Stromal cell of bone marrow (primary cell): ENCODE measurements at regions not wholly inside any gene's neighbourhood (a gene's known extent, or its start where the extent isn't known, plus 50 kb on each side); places are given as distances from the start of the nearest gene placed in this dataset.
"Not testable (repeated sequence)": the region's sequence is repeated elsewhere in the genome, so short reads cannot be mapped to it uniquely, and the experiment has no call there.

Experiments
- DNase-seq: peaks from one replicate; pipeline ENCODE4 v3.0.0-alpha.2; 2012; ENCODE audit warnings: low read depth

GRCh38 chr14:105737504-105738246, 211.3 kb downstream of the TMEM121 start:
- no peak for DNase-seq

GRCh38 chr14:105738638-105739037, 212.3 kb downstream of the TMEM121 start:
- DNase-seq = no peak

- DNase-seq = no peak
These were observed 213.1 kb downstream of the TMEM121 start for GRCh38 chr14:105739331-105740102.

DNA sequence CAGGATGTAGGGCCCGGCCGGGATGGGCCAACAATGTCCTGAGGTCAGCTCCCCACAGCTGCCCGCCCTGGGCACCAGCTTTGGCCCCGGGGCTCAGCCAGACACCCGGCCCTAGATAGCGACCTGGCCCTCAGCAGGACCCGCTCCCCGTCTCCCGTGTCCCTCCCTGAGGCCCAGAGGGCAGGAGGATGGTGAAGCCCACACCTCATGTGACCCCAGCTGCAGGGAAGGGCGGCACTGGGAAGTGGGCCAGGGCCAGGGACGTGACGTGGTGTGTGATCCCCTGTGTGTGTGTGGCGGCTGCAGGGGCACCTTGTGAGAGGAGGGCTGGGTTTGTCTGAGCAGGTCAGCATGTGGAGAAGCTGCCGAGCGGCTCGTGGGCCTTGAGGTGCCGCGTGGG, 213.9 kb downstream of the TMEM121 start:
- not testable (repeated sequence) for DNase-seq

DNA sequence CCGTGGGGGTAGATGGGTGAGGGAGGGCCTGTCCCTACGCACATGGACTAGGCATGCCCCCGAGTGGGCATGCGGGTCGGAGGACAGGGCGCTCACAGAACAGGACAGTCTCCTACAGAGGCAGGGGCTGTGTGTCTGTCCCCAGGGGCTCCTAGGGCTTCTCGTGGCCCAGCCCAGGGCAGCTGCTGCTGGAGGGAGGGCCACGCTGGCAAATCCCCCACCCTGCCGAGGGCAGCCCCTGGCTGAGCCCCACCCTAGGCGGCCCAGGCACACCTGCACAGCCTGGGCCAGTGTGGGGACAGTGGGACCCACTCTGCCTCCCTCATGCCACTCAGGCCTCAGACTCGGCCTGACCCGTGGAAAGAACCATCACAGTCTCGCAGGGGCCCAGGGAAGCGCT, 214.6 kb downstream of the TMEM121 start:
- not testable (repeated sequence) for DNase-seq

- DNase-seq = not testable (repeated sequence)
These were observed 215.5 kb downstream of the TMEM121 start for GRCh38 chr14:105741707-105742530.

- DNase-seq = no peak
These were observed 216.1 kb downstream of the TMEM121 start for GRCh38 chr14:105742531-105742848.

- DNase-seq = not testable (repeated sequence)
These were observed 216.7 kb downstream of the TMEM121 start for GRCh38 chr14:105742904-105743701.

DNA sequence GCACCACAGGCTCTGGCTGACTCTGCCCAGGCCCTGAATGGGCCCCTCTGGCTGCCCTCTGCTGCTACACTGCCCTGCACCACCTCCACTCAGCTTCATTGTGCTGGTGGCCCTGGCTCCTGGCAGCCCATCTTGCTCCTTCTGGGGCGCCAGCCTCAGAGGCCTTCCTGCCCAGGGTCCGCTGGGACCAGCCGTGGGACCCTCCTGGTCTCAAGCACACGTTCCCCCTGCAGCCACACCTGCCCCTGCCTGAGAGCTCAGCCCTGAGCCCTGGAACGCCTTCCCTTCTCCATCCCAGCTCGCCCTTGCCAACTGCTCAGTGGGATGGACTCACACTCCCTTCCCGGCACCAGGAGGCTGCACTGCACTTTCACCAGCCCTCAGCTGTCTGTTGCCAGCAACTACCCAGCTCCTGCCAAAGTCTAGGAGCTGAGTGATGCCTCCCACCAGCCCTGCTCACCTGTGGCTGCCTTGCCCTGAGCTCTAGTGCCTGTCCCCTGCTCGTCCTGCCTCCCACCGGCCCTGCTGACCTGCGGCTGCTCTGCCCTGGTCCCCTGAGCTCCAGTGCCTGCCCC, 217.9 kb downstream of the TMEM121 start:
- DNase-seq = not testable (repeated sequence)

DNA sequence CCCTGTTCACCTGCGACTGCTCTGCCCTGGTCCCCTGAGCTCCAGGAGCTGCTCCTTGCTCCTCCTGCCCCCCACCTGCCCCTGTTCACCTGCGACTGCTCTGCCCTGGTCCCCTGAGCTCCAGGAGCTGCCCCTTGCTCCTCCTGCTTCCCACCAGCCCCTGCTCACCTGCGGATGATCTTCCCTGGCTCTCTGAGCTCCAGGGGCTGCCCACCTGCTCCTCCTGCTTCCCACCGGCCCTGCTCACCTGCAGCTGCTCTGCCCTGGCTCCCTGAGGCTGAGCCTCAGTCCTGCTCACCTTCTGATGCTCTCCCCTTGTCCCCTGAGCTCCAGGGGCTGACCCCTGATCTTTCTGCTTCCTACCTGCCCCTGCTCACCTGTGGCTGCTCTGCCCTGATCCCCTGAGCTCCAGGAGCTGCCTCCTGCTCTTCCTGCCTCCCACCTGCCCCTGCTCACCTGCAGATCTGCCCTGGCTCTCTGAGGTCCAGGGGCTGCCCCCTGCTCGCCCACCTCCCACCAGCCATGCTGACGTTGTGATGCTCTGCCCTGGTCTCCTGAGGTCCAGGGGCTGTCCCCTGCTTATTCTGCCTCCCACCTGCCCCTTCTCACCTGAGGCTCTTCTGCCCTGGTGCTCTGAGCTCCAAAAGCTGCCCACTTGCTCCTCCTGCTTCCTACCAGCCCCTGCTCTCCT, 219.2 kb downstream of the TMEM121 start:
- DNase-seq = no peak

- no peak for DNase-seq
These were observed 219.7 kb downstream of the TMEM121 start for GRCh38 chr14:105746124-105746514.

DNA sequence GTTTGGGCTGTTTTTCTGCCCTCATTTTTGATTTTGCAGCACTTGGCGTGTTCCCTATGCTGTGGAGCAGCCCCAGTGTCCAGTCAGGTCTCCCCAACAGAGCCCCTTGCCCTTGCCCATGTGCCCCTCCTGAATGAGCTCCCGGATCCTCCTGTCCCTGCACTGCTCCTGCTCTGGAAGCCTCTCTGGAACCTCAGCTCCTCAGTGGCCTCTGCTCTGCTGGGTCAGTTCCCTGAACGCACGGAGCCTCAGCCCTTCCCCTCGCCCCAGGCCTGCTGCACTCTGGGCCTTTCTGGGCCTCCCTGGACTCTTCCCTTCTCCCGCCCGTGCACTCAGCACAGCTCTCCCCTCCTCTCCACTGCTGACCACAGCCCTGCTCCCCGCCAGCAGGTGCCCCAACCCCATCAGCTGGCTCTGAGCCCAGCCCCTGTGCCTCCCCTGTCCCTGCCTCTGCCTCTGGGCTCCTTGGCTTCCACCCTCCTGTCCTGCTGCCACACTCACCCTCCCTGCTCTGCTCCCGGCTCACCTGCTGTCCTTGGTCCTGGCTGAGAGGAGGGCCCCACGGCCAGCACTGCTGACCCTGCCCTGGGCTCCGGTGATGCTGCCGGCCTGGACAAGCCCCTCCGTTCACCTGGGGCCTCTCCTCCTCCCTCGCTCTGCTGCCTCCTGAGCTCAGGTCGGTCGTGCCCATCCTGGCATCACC, 220.6 kb downstream of the TMEM121 start:
- DNase-seq = not testable (repeated sequence)

DNA sequence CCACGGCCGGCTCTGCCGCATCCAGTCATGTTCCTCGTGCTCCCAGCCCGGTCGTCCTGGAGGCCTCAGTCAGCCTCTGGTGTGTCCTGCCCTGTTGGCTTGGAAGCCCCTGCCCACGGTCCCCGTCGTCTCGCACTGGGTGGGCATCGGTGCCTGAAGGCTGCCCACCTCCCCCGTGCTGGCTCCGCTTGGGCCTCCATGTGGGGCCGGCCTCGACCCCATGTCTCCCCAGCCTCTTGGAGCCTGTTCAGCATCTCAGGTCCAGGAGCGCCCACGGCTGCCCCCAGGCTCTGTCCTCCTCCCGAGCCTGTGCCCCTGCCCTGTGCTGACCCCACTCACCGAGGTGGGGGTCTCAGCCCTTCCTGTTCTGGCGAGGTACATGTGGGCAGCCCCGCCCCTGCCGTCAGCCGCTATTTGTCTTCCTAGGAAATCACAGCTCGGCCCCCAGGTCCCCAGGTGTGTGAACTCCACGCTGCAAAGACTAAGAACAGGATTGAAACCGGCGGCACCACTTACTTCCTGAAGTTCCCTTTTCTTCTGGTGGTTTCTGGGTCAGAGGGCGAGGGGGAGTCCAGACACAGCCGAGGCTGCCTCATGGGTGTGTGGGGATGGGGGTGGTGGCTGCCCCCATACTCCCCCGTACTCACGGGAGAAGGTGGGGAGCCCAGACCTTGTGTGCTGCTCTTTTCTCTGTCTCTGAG, 221.3 kb downstream of the TMEM121 start:
- not testable (repeated sequence) for DNase-seq

DNA sequence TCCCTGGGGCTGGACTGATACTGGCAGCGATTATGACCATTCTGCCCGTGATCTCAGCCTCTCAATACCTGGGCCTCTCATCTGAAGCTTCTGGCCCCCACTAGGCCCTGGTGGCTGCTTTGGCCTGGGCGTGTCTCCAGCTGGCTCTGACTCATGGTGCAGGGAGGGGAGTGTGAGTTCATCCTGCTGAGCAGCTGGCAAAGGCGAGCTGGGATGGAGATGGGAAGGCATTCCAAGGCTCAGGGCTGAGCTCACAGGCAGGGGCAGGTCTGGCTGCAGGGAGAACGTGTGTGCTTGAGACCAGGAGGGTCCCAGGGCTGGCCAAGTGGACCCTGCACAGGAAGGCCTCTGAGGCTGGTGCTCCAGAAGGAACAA, 221.8 kb downstream of the TMEM121 start:
- no peak for DNase-seq

GRCh38 chr14:105748710-105749109, 222.3 kb downstream of the TMEM121 start:
- DNase-seq = not testable (repeated sequence)

- DNase-seq = not testable (repeated sequence)
These were observed 223.6 kb downstream of the TMEM121 start for GRCh38 chr14:105749870-105750541.

DNA sequence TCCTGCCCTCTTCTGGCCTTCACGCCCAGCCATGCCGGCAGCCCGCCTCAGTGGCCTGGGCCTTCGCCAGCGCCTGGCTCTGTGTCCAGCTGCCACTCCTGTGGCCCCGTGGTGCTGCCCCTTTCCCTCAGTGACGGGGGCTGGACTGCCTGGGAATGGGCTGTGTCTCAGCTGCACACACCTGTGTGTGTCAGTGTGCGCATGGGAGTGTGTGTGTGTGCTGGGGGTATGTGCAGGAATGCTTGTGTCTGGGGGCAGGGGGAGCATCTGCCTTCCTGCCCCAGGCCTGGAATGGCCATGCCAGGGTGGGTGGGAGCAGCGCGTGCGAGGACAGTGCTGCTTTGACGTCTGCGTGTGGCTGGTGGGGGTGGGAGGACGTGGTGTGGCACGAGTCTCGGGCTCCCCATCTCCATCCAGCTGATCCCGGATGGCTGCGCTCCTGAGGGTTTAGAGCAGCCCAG, 224.9 kb downstream of the TMEM121 start:
- DNase-seq = not testable (repeated sequence)

DNA sequence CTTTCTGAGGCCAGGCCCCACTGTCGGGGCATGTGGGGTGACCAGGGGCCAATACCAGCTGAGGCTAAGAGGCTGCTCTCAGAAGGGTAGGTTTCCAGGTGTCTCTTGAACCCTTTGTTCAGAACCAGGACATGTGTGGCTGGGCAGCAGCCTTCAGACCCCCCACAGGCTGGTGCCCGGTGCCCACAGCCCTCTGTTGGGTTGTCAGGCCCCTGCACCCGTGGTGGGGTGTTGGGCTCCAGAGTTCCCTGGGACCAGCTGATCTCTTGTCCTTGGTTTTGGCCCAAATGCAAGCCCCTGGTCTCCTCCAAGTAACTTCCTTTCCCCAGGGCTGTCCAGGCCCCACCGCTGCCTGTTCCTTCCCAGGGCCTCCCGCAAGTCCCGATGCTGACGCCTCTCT, 226.0 kb downstream of the TMEM121 start:
- not testable (repeated sequence) for DNase-seq
